Cardiac muscle cell (in vitro differentiated cells and primary cell): ENCODE measurements at regions not wholly inside any gene's neighbourhood (a gene's known extent, or its start where the extent isn't known, plus 50 kb on each side); places are given as distances from the start of the nearest gene placed in this dataset.

Experiments
- DNase-seq, 2 donors: peaks; one replicate each; pipeline versions ENCODE4 v3.0.0 to v3.0.0-alpha.2; 2010 to 2017; ENCODE audit warnings: low read depth in 1 of 2, low spot score in 1 of 2
- H3K27ac ChIP-seq: fragments of 200-600 bp; sonication (generic); 2 replicates; pipeline ENCODE4 v1.5.1; 2016
- H3K27me3 ChIP-seq: fragments of 200-600 bp; sonication (generic); 2 replicates; pipeline ENCODE4 v1.6.0; 2016; ENCODE audit warnings: control low read depth
- H3K36me3 ChIP-seq: fragments of 200-600 bp; sonication (generic); 2 replicates; pipeline ENCODE4 v1.5.1; 2016; ENCODE audit warnings: control low read depth
- H3K4me1 ChIP-seq: fragments of 200-600 bp; sonication (generic); 2 replicates; pipeline ENCODE4 v1.8.1; 2017; ENCODE audit warnings: low read depth, mild to moderate bottlenecking, mixed run types
- H3K4me3 ChIP-seq: fragments of 200-600 bp; sonication (generic); 2 replicates; pipeline ENCODE4 v1.5.1; 2016; ENCODE audit warnings: mild to moderate bottlenecking
- H3K9me3 ChIP-seq: fragments of 200-600 bp; sonication (generic); 2 replicates; pipeline ENCODE4 v1.5.1; 2017; ENCODE audit warnings: low read depth, mild to moderate bottlenecking, control low read depth
- CTCF ChIP-seq: IDR thresholded peaks from 2 replicates; pipeline ENCODE4 v1.5.1; 2012; ENCODE audit warnings: low read depth, mild to moderate bottlenecking, low read length

- DNase-seq = no peak
- no peak overlapping the region for H3K27ac ChIP-seq
- peaks cover 22% of the 10 kb centered on the region for H3K27me3 ChIP-seq
Observed at GRCh38 chr7:69259445-69259844, 338.8 kb upstream of the AUTS2 start.

GRCh38 chr7:69260023-69260422 is 338.3 kb upstream of the AUTS2 start:
- Histone ChIP-seq H3K4me3 (no peak overlapping the region), H3K9me3 (no peaks in the 10 kb centered on the region), H3K27me3 (peaks cover 27% of the 10 kb centered on the region), H3K36me3 (no peaks in the 10 kb centered on the region), H3K27ac (no peak overlapping the region), H3K4me1 (peaks cover 6% of the 10 kb centered on the region)
- no peak for TF ChIP-seq CTCF
- DNase-seq = peak in 1 of 2 donors; percentile 52

More at GRCh38 chr7:69259445-69259844, 338.8 kb upstream of the AUTS2 start:
- Histone ChIP-seq H3K4me1 (peaks cover 6% of the 10 kb centered on the region), H3K4me3 (no peak overlapping the region), H3K9me3 (no peaks in the 10 kb centered on the region), H3K36me3 (no peaks in the 10 kb centered on the region)
- no peak for TF ChIP-seq CTCF

GRCh38 chr7:69263550-69263949 is 334.7 kb upstream of the AUTS2 start:
- H3K4me3 ChIP-seq = no peak overlapping the region
- peaks cover 29% of the 10 kb centered on the region for H3K27me3 ChIP-seq
- no peak overlapping the region for H3K27ac ChIP-seq
- H3K36me3 ChIP-seq = no peaks in the 10 kb centered on the region
- no peaks in the 10 kb centered on the region for H3K9me3 ChIP-seq
- TF ChIP-seq CTCF = no peak
- no peak for DNase-seq
- peaks cover 6% of the 10 kb centered on the region for H3K4me1 ChIP-seq

- H3K4me3 ChIP-seq = no peak overlapping the region
Observed at GRCh38 chr7:69269806-69270205, 328.5 kb upstream of the AUTS2 start.

GRCh38 chr7:69272101-69272500 is 326.2 kb upstream of the AUTS2 start:
- no peaks in the 10 kb centered on the region for H3K4me1 ChIP-seq
- no peaks in the 10 kb centered on the region for H3K36me3 ChIP-seq
- H3K27me3 ChIP-seq = peaks cover 5% of the 10 kb centered on the region
- peak in 1 of 2 donors; percentile 7 for DNase-seq
- H3K4me3 ChIP-seq = no peak overlapping the region
- no peaks in the 10 kb centered on the region for H3K9me3 ChIP-seq
- H3K27ac ChIP-seq = no peak overlapping the region
- TF ChIP-seq CTCF = no peak

More at GRCh38 chr7:69269806-69270205, 328.5 kb upstream of the AUTS2 start:
- H3K4me1 ChIP-seq = no peaks in the 10 kb centered on the region
- no peak for TF ChIP-seq CTCF
- no peak overlapping the region for H3K27ac ChIP-seq
- no peaks in the 10 kb centered on the region for H3K9me3 ChIP-seq
- DNase-seq = no peak
- peaks cover 9% of the 10 kb centered on the region for H3K27me3 ChIP-seq
- H3K36me3 ChIP-seq = no peaks in the 10 kb centered on the region
